ENCODE measurements at regions not wholly inside any gene's neighbourhood (a gene's known extent, or its start where the extent isn't known, plus 50 kb on each side); places are given as distances from the start of the nearest gene placed in this dataset.

DNA sequence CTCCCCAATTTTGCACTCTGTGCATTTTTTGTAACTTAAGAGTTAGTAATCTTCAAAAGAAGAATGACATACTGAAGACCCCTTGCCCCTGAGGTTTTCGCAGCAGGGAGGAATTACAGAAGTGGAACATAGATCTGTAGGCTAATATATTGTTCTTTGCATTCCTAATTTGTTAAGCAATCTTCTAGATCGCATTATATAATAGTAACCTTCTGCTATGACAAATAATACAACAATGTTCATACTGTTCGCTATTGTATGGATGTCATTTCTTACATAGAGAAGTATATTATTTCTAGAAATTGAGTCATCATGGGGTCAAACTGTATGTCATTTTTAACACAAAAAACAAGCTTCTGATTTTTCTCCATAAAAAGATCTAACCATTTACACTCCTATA lies 95.8 kb upstream of the TGFBR2 start:
- no peaks in the 10 kb centered on the region for H3K27me3 ChIP-seq (ENCODE audit: control insufficient read depth, insufficient read depth, low read length)
- H3K9ac ChIP-seq (ENCODE audit: low read depth, low read length) = no peak overlapping the region
- H3K4me3 ChIP-seq (ENCODE audit: low read depth, low read length) = no peak overlapping the region
- no peak overlapping the region for H3K27ac ChIP-seq (ENCODE audit: low read depth, low read length)
- no peaks in the 10 kb centered on the region for H3K9me3 ChIP-seq (ENCODE audit: control insufficient read depth, insufficient read depth, low read length)
- 0 out of 2 replicates have a peak, but pooled peaks cover under 1% of the 10 kb centered on the region for H3K4me1 ChIP-seq (ENCODE audit: control insufficient read depth, insufficient read depth, low read length)
- no peaks in the 10 kb centered on the region for H3K36me3 ChIP-seq (ENCODE audit: control insufficient read depth, insufficient read depth, low read length)

DNA sequence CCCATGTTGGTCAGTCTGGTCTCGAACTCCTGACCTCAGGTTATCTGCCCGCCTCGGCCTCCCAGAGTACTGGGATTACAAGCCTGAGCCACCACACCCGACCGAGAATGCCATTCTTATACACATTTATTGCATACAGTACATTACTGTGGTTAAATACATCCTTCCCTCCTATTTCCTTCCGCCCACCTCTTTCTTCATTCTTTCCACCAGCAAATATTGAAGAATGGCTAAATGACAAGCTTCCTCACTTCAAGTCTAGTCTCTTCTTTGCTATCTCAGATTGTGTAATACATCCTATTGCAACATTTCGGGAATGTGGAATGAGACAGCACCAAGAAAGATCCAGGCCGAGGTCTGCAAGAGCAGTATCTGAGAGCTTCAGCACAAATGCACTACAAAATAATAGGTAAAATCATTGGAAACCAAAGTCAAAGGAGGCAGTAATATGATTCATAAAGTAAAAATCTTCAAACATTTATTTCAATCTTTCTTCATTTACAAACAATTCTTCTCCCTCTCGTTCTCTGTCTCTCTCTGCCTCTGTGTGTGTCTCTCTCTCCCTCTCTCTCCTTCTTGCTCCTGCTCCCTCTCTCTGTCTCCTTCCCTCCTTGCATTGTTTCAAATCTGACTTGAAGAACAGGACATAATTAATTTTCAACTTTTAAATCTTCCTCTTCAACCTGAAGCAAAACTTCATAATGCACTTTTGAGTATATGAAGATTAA lies 94.7 kb upstream of the TGFBR2 start:
- H3K36me3 ChIP-seq (ENCODE audit: control insufficient read depth, insufficient read depth, low read length) = no peaks in the 10 kb centered on the region
- H3K9ac ChIP-seq (ENCODE audit: low read depth, low read length) = no peak overlapping the region
- H3K27me3 ChIP-seq (ENCODE audit: control insufficient read depth, insufficient read depth, low read length) = no peaks in the 10 kb centered on the region
- H3K9me3 ChIP-seq (ENCODE audit: control insufficient read depth, insufficient read depth, low read length) = no peaks in the 10 kb centered on the region
- H3K27ac ChIP-seq (ENCODE audit: low read depth, low read length) = no peak overlapping the region
- no peaks in the 10 kb centered on the region for H3K4me1 ChIP-seq (ENCODE audit: control insufficient read depth, insufficient read depth, low read length)
- no peak overlapping the region for H3K4me3 ChIP-seq (ENCODE audit: low read depth, low read length)

DNA sequence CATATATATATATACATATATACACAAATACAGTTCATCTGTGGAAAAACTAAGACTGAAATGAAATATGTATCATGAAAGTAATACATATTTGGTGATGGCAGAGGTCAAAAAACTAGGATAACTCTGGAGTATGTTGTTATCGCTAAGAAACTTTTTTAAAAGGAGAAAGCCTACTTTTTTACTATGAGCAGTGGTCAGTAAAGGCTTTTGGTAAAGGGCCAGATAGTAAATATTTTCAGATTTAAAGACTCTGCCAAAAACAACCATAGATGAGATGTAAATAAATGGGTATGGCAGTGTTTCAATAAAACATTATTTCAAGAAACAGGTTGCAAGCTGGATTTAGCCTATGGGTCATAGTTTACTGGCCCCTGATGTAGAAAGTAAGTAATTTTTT lies 93.8 kb upstream of the TGFBR2 start:
- H3K9me3 ChIP-seq (ENCODE audit: control insufficient read depth, insufficient read depth, low read length) = no peaks in the 10 kb centered on the region
- H3K27me3 ChIP-seq (ENCODE audit: control insufficient read depth, insufficient read depth, low read length) = no peaks in the 10 kb centered on the region
- H3K4me3 ChIP-seq (ENCODE audit: low read depth, low read length) = no peak overlapping the region
- no peak overlapping the region for H3K27ac ChIP-seq (ENCODE audit: low read depth, low read length)
- H3K36me3 ChIP-seq (ENCODE audit: control insufficient read depth, insufficient read depth, low read length) = no peaks in the 10 kb centered on the region
- H3K4me1 ChIP-seq (ENCODE audit: control insufficient read depth, insufficient read depth, low read length) = no peaks in the 10 kb centered on the region
- H3K9ac ChIP-seq (ENCODE audit: low read depth, low read length) = no peak overlapping the region

DNA sequence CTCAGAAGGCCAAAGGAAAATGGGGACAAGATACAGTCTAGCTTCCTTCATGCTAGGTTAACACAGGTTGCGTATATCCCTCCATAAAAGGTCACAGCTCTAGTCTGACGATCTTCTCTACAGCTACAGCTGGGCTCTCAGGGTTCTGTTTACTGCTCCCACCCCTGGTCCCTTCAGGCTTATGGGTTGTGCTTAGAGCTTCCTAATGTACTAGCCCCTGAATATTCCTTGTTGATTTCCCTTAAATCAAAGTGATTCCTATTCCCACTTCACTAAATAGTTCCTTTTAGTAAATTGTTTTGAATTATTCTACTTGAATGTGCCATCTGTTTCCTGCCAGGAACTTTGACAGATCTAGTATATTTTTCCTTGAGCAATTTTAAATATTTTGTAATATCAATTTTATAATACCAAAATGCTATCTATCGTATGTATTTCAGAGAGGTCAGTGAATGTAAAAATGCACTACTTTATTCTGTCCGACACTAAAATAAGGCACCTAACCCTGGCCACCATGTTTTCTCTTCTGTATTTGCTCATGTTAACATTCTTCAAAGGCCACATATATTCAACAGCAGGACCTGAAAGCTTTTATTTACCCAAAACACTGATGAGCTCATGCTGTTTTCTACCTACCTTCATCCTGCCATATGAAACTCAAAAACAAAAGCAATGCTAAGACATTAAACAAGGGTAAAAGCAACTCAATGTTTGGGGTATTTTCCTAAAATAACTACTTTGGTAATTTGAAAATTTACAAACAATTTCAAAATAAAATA lies 92.8 kb upstream of the TGFBR2 start:
- no peak overlapping the region for H3K4me3 ChIP-seq (ENCODE audit: low read depth, low read length)
- H3K9ac ChIP-seq (ENCODE audit: low read depth, low read length) = no peak overlapping the region
- no peaks in the 10 kb centered on the region for H3K4me1 ChIP-seq (ENCODE audit: control insufficient read depth, insufficient read depth, low read length)
- no peak overlapping the region for H3K27ac ChIP-seq (ENCODE audit: low read depth, low read length)
- H3K27me3 ChIP-seq (ENCODE audit: control insufficient read depth, insufficient read depth, low read length) = no peaks in the 10 kb centered on the region
- no peaks in the 10 kb centered on the region for H3K36me3 ChIP-seq (ENCODE audit: control insufficient read depth, insufficient read depth, low read length)
- no peaks in the 10 kb centered on the region for H3K9me3 ChIP-seq (ENCODE audit: control insufficient read depth, insufficient read depth, low read length)

DNA sequence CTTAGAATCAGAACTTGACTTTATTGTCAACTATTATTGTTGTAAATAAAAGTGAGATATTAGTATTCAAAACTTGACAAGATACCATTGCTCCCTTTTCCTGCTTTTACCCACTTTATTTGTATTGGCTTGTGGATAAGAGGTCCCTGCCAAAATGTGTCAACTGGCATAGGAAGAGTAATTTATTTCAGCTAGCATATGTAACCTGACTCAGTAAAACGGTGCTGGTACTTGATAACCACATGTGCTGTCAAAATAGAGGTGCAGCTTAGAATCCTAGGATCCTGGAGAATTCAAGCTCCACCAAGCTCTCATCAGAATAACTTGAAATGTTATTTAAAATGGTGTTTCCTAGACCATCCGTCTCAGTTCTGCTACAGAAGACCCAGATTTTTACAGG lies 90.2 kb upstream of the TGFBR2 start:
- Histone ChIP-seq H3K4me1 (ENCODE audit: control insufficient read depth, insufficient read depth, low read length) (no peaks in the 10 kb centered on the region), H3K4me3 (ENCODE audit: low read depth, low read length) (no peak overlapping the region), H3K27ac (ENCODE audit: low read depth, low read length) (no peak overlapping the region)

DNA sequence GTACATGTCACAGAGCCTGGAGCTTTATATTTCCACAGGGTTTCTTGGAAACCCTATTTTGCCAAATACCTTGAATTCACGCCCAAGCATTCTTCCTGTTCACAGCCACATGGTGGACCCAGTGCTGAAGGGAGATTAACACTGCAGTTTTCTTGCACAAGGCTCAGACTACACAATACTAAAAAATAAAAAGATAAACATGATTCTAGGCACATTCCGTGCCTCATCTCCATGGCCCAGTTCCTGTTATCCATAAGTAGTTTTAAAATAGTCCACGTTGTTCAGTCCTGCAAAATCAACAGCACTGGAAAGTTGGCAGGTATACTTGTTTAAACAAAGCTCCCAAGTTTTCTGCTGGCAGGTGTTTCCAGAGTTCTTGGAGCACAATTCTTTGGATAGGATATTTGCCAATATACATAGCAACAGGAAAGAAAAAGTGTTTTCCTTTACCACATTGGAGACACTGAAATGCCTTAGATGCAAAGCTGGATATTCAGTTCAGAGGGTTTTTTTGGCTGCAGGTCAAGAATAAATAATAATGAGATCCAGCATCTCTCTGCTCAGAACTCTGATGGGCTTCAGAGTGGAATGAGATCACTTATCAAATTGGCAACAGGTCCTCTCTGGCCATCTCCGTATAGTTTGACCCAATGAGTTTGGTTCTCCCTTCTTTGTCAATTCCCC lies 88.1 kb upstream of the TGFBR2 start:
- Histone ChIP-seq H3K36me3 (ENCODE audit: control insufficient read depth, insufficient read depth, low read length) (no peaks in the 10 kb centered on the region), H3K4me3 (ENCODE audit: low read depth, low read length) (no peak overlapping the region), H3K27me3 (ENCODE audit: control insufficient read depth, insufficient read depth, low read length) (no peaks in the 10 kb centered on the region), H3K9ac (ENCODE audit: low read depth, low read length) (no peak overlapping the region), H3K27ac (ENCODE audit: low read depth, low read length) (no peak overlapping the region), H3K4me1 (ENCODE audit: control insufficient read depth, insufficient read depth, low read length) (no peaks in the 10 kb centered on the region), H3K9me3 (ENCODE audit: control insufficient read depth, insufficient read depth, low read length) (no peaks in the 10 kb centered on the region)

More for the DNA sequence above, 90.2 kb upstream of the TGFBR2 start:
- Histone ChIP-seq H3K27me3 (ENCODE audit: control insufficient read depth, insufficient read depth, low read length) (no peaks in the 10 kb centered on the region), H3K9me3 (ENCODE audit: control insufficient read depth, insufficient read depth, low read length) (no peaks in the 10 kb centered on the region), H3K9ac (ENCODE audit: low read depth, low read length) (no peak overlapping the region), H3K36me3 (ENCODE audit: control insufficient read depth, insufficient read depth, low read length) (no peaks in the 10 kb centered on the region)

DNA sequence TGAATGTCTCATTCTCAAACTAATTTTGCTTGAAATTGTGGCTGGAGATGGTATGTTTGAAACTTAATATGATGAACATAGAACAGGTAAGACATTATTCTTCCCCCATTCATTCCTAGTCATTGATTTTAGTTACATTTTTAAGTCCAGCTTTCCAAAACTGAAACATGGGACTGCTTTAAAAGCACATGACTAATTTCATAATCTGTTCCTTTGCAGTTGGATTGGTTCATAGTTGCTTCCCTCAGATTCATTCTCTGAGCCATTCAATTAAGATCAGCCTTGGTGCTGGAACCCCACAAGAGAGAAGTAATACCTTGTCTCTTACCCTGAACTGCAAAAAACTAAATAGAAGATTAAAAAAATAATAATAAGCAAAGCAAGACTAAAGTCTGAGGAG lies 87.5 kb upstream of the TGFBR2 start:
- Histone ChIP-seq H3K4me1 (ENCODE audit: control insufficient read depth, insufficient read depth, low read length) (no peaks in the 10 kb centered on the region), H3K9ac (ENCODE audit: low read depth, low read length) (no peak overlapping the region), H3K36me3 (ENCODE audit: control insufficient read depth, insufficient read depth, low read length) (no peaks in the 10 kb centered on the region), H3K4me3 (ENCODE audit: low read depth, low read length) (no peak overlapping the region), H3K27ac (ENCODE audit: low read depth, low read length) (no peak overlapping the region), H3K27me3 (ENCODE audit: control insufficient read depth, insufficient read depth, low read length) (no peaks in the 10 kb centered on the region), H3K9me3 (ENCODE audit: control insufficient read depth, insufficient read depth, low read length) (no peaks in the 10 kb centered on the region)

DNA sequence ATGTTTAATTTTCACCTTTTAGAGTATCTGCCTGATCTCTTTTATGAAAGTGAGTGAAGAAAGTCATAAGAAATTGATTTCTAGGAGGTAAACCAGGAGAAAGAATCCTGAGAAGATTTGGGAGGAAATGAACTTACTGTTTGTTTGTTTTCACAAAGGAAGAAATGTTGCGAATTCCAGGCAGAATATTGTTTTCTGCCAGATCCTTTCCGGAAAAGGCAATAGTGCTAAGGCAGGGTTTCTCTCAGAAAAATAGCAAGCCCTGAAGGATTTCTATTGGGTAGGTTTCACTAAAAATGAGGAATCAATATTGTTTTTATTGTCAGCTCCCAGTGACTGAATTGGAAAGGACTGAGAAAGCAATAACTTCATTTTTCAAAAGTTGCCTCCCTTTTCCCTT lies 85.7 kb upstream of the TGFBR2 start:
- Histone ChIP-seq H3K36me3 (ENCODE audit: control insufficient read depth, insufficient read depth, low read length) (no peaks in the 10 kb centered on the region), H3K4me3 (ENCODE audit: low read depth, low read length) (no peak overlapping the region), H3K27ac (ENCODE audit: low read depth, low read length) (no peak overlapping the region), H3K9ac (ENCODE audit: low read depth, low read length) (no peak overlapping the region), H3K4me1 (ENCODE audit: control insufficient read depth, insufficient read depth, low read length) (no peaks in the 10 kb centered on the region), H3K27me3 (ENCODE audit: control insufficient read depth, insufficient read depth, low read length) (no peaks in the 10 kb centered on the region), H3K9me3 (ENCODE audit: control insufficient read depth, insufficient read depth, low read length) (no peaks in the 10 kb centered on the region)

DNA sequence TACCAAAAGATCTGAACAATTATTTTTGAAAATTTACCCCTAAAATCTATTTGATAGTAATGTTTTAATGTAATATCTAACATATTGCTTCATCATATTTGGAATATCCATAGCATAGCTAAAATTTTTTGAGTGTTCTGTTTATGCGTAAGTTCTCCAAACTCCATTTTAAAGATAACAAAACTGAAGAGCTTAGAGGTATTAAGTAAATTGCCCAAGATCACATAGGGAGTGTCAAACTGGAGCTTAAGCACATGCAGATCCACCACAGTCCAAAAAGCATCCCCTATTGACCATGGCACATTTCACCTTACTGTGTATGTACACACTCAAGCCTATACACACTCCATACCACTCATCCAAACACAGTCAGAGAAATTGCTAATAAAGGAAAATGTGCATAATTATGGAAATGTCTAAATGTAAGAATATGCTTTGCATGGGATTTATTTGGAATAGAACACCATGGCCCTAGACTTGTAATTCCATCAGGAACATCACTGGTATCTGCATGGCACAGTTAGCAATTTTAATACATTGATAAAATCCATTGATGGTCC lies 85.2 kb upstream of the TGFBR2 start:
- no peaks in the 10 kb centered on the region for H3K27me3 ChIP-seq (ENCODE audit: control insufficient read depth, insufficient read depth, low read length)
- no peak overlapping the region for H3K27ac ChIP-seq (ENCODE audit: low read depth, low read length)
- H3K4me1 ChIP-seq (ENCODE audit: control insufficient read depth, insufficient read depth, low read length) = no peaks in the 10 kb centered on the region
- no peak overlapping the region for H3K4me3 ChIP-seq (ENCODE audit: low read depth, low read length)
- no peaks in the 10 kb centered on the region for H3K9me3 ChIP-seq (ENCODE audit: control insufficient read depth, insufficient read depth, low read length)
- H3K36me3 ChIP-seq (ENCODE audit: control insufficient read depth, insufficient read depth, low read length) = no peaks in the 10 kb centered on the region
- no peak overlapping the region for H3K9ac ChIP-seq (ENCODE audit: low read depth, low read length)

DNA sequence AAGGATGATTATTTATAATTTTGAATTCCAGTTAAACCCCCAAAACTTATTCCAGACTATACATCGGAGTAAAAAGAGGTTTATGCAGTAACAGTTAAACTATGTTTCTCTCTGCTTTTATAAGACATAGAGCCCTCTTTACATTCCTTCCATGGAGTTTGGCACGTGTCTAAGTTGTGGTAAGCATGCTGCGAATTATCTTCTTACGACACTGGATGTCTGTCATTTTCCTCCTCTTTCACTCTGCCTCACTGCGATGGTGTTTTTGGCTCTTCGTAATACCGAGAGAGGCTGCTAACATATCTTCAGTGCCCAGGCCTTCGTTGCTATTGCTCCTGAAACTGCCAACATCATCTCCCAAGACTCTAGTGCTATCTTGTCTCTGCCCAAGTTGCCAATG lies 83.9 kb upstream of the TGFBR2 start:
- Histone ChIP-seq H3K4me1 (ENCODE audit: control insufficient read depth, insufficient read depth, low read length) (no peaks in the 10 kb centered on the region), H3K27ac (ENCODE audit: low read depth, low read length) (no peak overlapping the region), H3K9ac (ENCODE audit: low read depth, low read length) (no peak overlapping the region), H3K9me3 (ENCODE audit: control insufficient read depth, insufficient read depth, low read length) (no peaks in the 10 kb centered on the region), H3K4me3 (ENCODE audit: low read depth, low read length) (no peak overlapping the region), H3K36me3 (ENCODE audit: control insufficient read depth, insufficient read depth, low read length) (no peaks in the 10 kb centered on the region), H3K27me3 (ENCODE audit: control insufficient read depth, insufficient read depth, low read length) (no peaks in the 10 kb centered on the region)

DNA sequence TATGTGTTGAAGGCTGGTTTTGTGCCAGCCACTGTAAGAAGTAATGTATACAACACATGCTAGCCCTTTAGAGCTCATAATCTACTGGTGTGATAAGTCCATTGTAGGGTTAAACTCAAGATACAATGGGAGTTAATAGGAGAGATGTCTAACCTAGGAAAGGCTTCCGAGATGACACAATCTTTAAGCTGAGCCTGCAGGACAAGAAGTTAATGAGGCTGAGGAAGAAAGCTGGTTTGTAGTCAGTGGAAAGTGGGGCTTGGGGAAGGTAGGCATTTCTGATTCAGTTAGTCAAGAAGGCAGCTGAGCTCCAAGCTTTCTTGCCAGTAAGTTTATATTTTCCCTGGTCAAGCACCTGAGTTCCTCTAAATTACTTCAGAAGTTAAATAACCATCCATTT lies 83.0 kb upstream of the TGFBR2 start:
- Histone ChIP-seq H3K36me3 (ENCODE audit: control insufficient read depth, insufficient read depth, low read length) (no peaks in the 10 kb centered on the region), H3K27me3 (ENCODE audit: control insufficient read depth, insufficient read depth, low read length) (no peaks in the 10 kb centered on the region), H3K4me3 (ENCODE audit: low read depth, low read length) (no peak overlapping the region), H3K9me3 (ENCODE audit: control insufficient read depth, insufficient read depth, low read length) (no peaks in the 10 kb centered on the region), H3K27ac (ENCODE audit: low read depth, low read length) (no peak overlapping the region), H3K4me1 (ENCODE audit: control insufficient read depth, insufficient read depth, low read length) (no peaks in the 10 kb centered on the region), H3K9ac (ENCODE audit: low read depth, low read length) (no peak overlapping the region)
